BLaER1 (cell line): ENCODE measurements at regions not wholly inside any gene's neighbourhood (a gene's known extent, or its start where the extent isn't known, plus 50 kb on each side); places are given as distances from the start of the nearest gene placed in this dataset.

Experiments
- H3K27ac ChIP-seq: shearing (Covaris generic); formaldehyde crosslinking; 2 replicates; pipeline ENCODE4 v1.8.1; 2022
- H3K27me3 ChIP-seq: shearing (Covaris generic); formaldehyde crosslinking; 2 replicates; pipeline ENCODE4 v1.8.1; 2022
- H3K36me3 ChIP-seq: shearing (Covaris generic); formaldehyde crosslinking; 2 replicates; pipeline ENCODE4 v1.8.1; 2022
- H3K4me1 ChIP-seq: shearing (Covaris generic); formaldehyde crosslinking; 2 replicates; pipeline ENCODE4 v1.8.1; 2022
- H3K4me2 ChIP-seq: shearing (Covaris generic); formaldehyde crosslinking; 2 replicates; pipeline ENCODE4 v1.8.1; 2022
- H3K4me3 ChIP-seq: shearing (Covaris generic); formaldehyde crosslinking; 2 replicates; pipeline ENCODE4 v1.8.1; 2022
- H3K9ac ChIP-seq: shearing (Covaris generic); formaldehyde crosslinking; 2 replicates; pipeline ENCODE4 v1.8.1; 2022
- H3K9me3 ChIP-seq: shearing (Covaris generic); formaldehyde crosslinking; 2 replicates; pipeline ENCODE4 v1.8.1; 2022
- H4K20me1 ChIP-seq: shearing (Covaris generic); formaldehyde crosslinking; 2 replicates; pipeline ENCODE4 v1.8.1; 2022
- Cebpa-rat ChIP-seq: shearing (Covaris generic); IDR thresholded peaks from 2 replicates; pipeline ENCODE4 v1.8.1; 2022

- Histone ChIP-seq H3K27me3 (no peaks in the 10 kb centered on the region), H3K4me3 (no peak overlapping the region), H3K9ac (no peak overlapping the region), H3K4me1 (no peaks in the 10 kb centered on the region), H3K4me2 (no peak overlapping the region), H4K20me1 (no peaks in the 10 kb centered on the region), H3K36me3 (no peaks in the 10 kb centered on the region), H3K9me3 (no peaks in the 10 kb centered on the region), H3K27ac (no peak overlapping the region)
- TF ChIP-seq Cebpa-rat: no peak
Observed at GRCh38 chr22:34462795-34463194, 542.5 kb upstream of the LARGE1 start.

GRCh38 chr22:34475886-34476285, 555.6 kb upstream of the LARGE1 start:
- no peaks in the 10 kb centered on the region for H3K36me3 ChIP-seq
- H3K4me2 ChIP-seq: no peak overlapping the region
- no peaks in the 10 kb centered on the region for H4K20me1 ChIP-seq
- no peak overlapping the region for H3K4me3 ChIP-seq
- peaks cover 5% of the 10 kb centered on the region for H3K9me3 ChIP-seq
- no peak overlapping the region for H3K27ac ChIP-seq
- no peaks in the 10 kb centered on the region for H3K4me1 ChIP-seq
- TF ChIP-seq Cebpa-rat: no peak
- no peaks in the 10 kb centered on the region for H3K27me3 ChIP-seq
- no peak overlapping the region for H3K9ac ChIP-seq

- Histone ChIP-seq H3K4me1 (no peaks in the 10 kb centered on the region), H3K4me3 (no peak overlapping the region), H4K20me1 (no peaks in the 10 kb centered on the region), H3K4me2 (no peak overlapping the region), H3K27me3 (no peaks in the 10 kb centered on the region), H3K27ac (no peak overlapping the region), H3K9ac (no peak overlapping the region), H3K9me3 (peaks cover 14% of the 10 kb centered on the region), H3K36me3 (no peaks in the 10 kb centered on the region)
- TF ChIP-seq Cebpa-rat: no peak
Observed at GRCh38 chr22:34476762-34477161, 556.5 kb upstream of the LARGE1 start.

- Histone ChIP-seq H3K27ac (no peak overlapping the region), H3K4me1 (no peaks in the 10 kb centered on the region), H3K4me3 (no peak overlapping the region), H3K36me3 (no peaks in the 10 kb centered on the region), H3K27me3 (no peaks in the 10 kb centered on the region), H3K9ac (no peak overlapping the region), H3K4me2 (no peak overlapping the region), H4K20me1 (no peaks in the 10 kb centered on the region), H3K9me3 (peaks cover 14% of the 10 kb centered on the region)
- TF ChIP-seq Cebpa-rat: no peak
Observed at GRCh38 chr22:34481090-34481489, 560.8 kb upstream of the LARGE1 start.

GRCh38 chr22:34486381-34486780, 566.1 kb upstream of the LARGE1 start:
- no peak for TF ChIP-seq Cebpa-rat
- Histone ChIP-seq H3K27ac (no peak overlapping the region), H3K4me2 (no peak overlapping the region), H3K9ac (no peak overlapping the region), H3K9me3 (peaks cover 4% of the 10 kb centered on the region), H3K4me1 (peaks cover 6% of the 10 kb centered on the region), H3K36me3 (no peaks in the 10 kb centered on the region), H4K20me1 (no peaks in the 10 kb centered on the region), H3K4me3 (no peak overlapping the region), H3K27me3 (no peaks in the 10 kb centered on the region)

- Histone ChIP-seq H3K9ac (no peak overlapping the region), H3K27me3 (no peaks in the 10 kb centered on the region), H3K27ac (no peak overlapping the region), H3K4me2 (no peak overlapping the region), H3K4me1 (peaks cover 6% of the 10 kb centered on the region), H3K4me3 (no peak overlapping the region), H3K9me3 (no peaks in the 10 kb centered on the region), H3K36me3 (no peaks in the 10 kb centered on the region), H4K20me1 (no peaks in the 10 kb centered on the region)
- no peak for TF ChIP-seq Cebpa-rat
Observed at GRCh38 chr22:34489861-34490260, 569.6 kb upstream of the LARGE1 start.

GRCh38 chr22:34490886-34491285, 570.6 kb upstream of the LARGE1 start:
- Histone ChIP-seq H3K4me2 (no peak overlapping the region), H3K36me3 (no peaks in the 10 kb centered on the region), H4K20me1 (no peaks in the 10 kb centered on the region), H3K4me3 (no peak overlapping the region), H3K9ac (no peak overlapping the region), H3K4me1 (peaks cover 6% of the 10 kb centered on the region), H3K9me3 (no peaks in the 10 kb centered on the region), H3K27me3 (no peaks in the 10 kb centered on the region), H3K27ac (no peak overlapping the region)
- no peak for TF ChIP-seq Cebpa-rat

GRCh38 chr22:34493486-34493885, 572.5 kb upstream of the ISX start:
- no peaks in the 10 kb centered on the region for H4K20me1 ChIP-seq
- no peaks in the 10 kb centered on the region for H3K9me3 ChIP-seq
- no peak overlapping the region for H3K4me2 ChIP-seq
- H3K4me3 ChIP-seq: no peak overlapping the region
- no peaks in the 10 kb centered on the region for H3K27me3 ChIP-seq
- TF ChIP-seq Cebpa-rat: no peak
- no peaks in the 10 kb centered on the region for H3K36me3 ChIP-seq
- H3K4me1 ChIP-seq: peaks cover 6% of the 10 kb centered on the region
- no peak overlapping the region for H3K27ac ChIP-seq
- no peak overlapping the region for H3K9ac ChIP-seq

- no peaks in the 10 kb centered on the region for H3K4me1 ChIP-seq
- H3K9me3 ChIP-seq: no peaks in the 10 kb centered on the region
- H3K4me3 ChIP-seq: no peak overlapping the region
- no peaks in the 10 kb centered on the region for H3K36me3 ChIP-seq
- no peak overlapping the region for H3K27ac ChIP-seq
- H3K27me3 ChIP-seq: no peaks in the 10 kb centered on the region
- no peak overlapping the region for H3K4me2 ChIP-seq
- TF ChIP-seq Cebpa-rat: no peak
- no peaks in the 10 kb centered on the region for H4K20me1 ChIP-seq
- H3K9ac ChIP-seq: no peak overlapping the region
Observed at GRCh38 chr22:34501366-34501965, 564.5 kb upstream of the ISX start.

- H3K4me2 ChIP-seq: no peak overlapping the region
- TF ChIP-seq Cebpa-rat: no peak
Observed at GRCh38 chr22:34502821-34503220, 563.1 kb upstream of the ISX start.

GRCh38 chr22:34508797-34509196, 557.2 kb upstream of the ISX start:
- no peak overlapping the region for H3K27ac ChIP-seq
- H3K9me3 ChIP-seq: peaks cover 10% of the 10 kb centered on the region; the same call in 1 of the 2 replicates
- no peak for TF ChIP-seq Cebpa-rat
- H4K20me1 ChIP-seq: no peaks in the 10 kb centered on the region
- H3K4me3 ChIP-seq: no peak overlapping the region
- no peaks in the 10 kb centered on the region for H3K4me1 ChIP-seq
- H3K27me3 ChIP-seq: no peaks in the 10 kb centered on the region
- no peak overlapping the region for H3K9ac ChIP-seq
- no peak overlapping the region for H3K4me2 ChIP-seq
- H3K36me3 ChIP-seq: no peaks in the 10 kb centered on the region

More at GRCh38 chr22:34502821-34503220, 563.1 kb upstream of the ISX start:
- no peak overlapping the region for H3K9ac ChIP-seq
- H3K4me1 ChIP-seq: no peaks in the 10 kb centered on the region
- no peak overlapping the region for H3K27ac ChIP-seq
- H3K4me3 ChIP-seq: no peak overlapping the region
- H3K9me3 ChIP-seq: no peaks in the 10 kb centered on the region
- no peaks in the 10 kb centered on the region for H3K27me3 ChIP-seq
- no peaks in the 10 kb centered on the region for H3K36me3 ChIP-seq
- no peaks in the 10 kb centered on the region for H4K20me1 ChIP-seq
